ENCODE measurements at regions not wholly inside any gene's neighbourhood (a gene's known extent, or its start where the extent isn't known, plus 50 kb on each side); places are given as distances from the start of the nearest gene placed in this dataset.

- no peaks in the 10 kb centered on the region for H3K4me1 ChIP-seq
- no peak overlapping the region for H3K27ac ChIP-seq
- no peaks in the 10 kb centered on the region for H3K27me3 ChIP-seq
- no peak overlapping the region for H3K4me3 ChIP-seq
- intact Hi-C loops (cut with DNase I), result no loop called here
- no peak for TF ChIP-seq CTCF (IDR thresholded peaks at IDR 0.05)
- TF ChIP-seq POLR2A (IDR thresholded peaks at IDR 0.05), result no peak
- H3K36me3 ChIP-seq (replicated peaks in 1 of 2; ENCODE audit: insufficient read depth in 1 of 2, low read depth in 2 of 2), result no peaks in the 10 kb centered on the region
- ATAC-seq (peak; percentile 27), DNase-seq (peak in 1 of 4 donors; percentile 6)
- no peaks in the 10 kb centered on the region for H3K9me3 ChIP-seq
- 12 to 18% methylated on average over 3 of the region's 3 CpGs for WGBS, 2 donors
Observed at GRCh38 chr9:17859228-17859627, 280.4 kb downstream of the SH3GL2 start.

GRCh38 chr9:17859987-17860386 lies 281.1 kb downstream of the SH3GL2 start:
- Histone ChIP-seq H3K27ac (no peak overlapping the region), H3K9me3 (no peaks in the 10 kb centered on the region), H3K4me3 (no peak overlapping the region), H3K4me1 (no peaks in the 10 kb centered on the region), H3K36me3 (replicated peaks in 1 of 2; ENCODE audit: insufficient read depth in 1 of 2, low read depth in 2 of 2) (no peaks in the 10 kb centered on the region), H3K27me3 (no peaks in the 10 kb centered on the region)
- no peak for ATAC-seq
- DNase-seq, result no peak
- intact Hi-C loops (cut with DNase I), result no loop called here
- TF ChIP-seq CTCF (IDR thresholded peaks at IDR 0.05) (no peak), POLR2A (IDR thresholded peaks at IDR 0.05) (no peak)
- 62 to 70% methylated on average over 4 of the region's 4 CpGs for WGBS, 2 donors

- intact Hi-C loops (cut with DNase I), result no loop called here
- no peak for DNase-seq
- no peak overlapping the region for H3K4me3 ChIP-seq
- H3K27me3 ChIP-seq, result no peaks in the 10 kb centered on the region
- H3K9me3 ChIP-seq, result no peaks in the 10 kb centered on the region
- no peak for TF ChIP-seq POLR2A (IDR thresholded peaks at IDR 0.05)
- TF ChIP-seq CTCF (IDR thresholded peaks at IDR 0.05), result no peak
- no peaks in the 10 kb centered on the region for H3K4me1 ChIP-seq
- ATAC-seq, result no peak
- no peaks in the 10 kb centered on the region for H3K36me3 ChIP-seq (replicated peaks in 1 of 2; ENCODE audit: insufficient read depth in 1 of 2, low read depth in 2 of 2)
- H3K27ac ChIP-seq, result no peak overlapping the region
- WGBS, 2 donors, result 36 to 62% methylated on average over 3 to 4 of the region's 4 CpGs
Observed at GRCh38 chr9:17862101-17862500, 283.2 kb downstream of the SH3GL2 start.

- Histone ChIP-seq H3K27me3 (no peaks in the 10 kb centered on the region), H3K4me3 (no peak overlapping the region), H3K27ac (no peak overlapping the region), H3K36me3 (replicated peaks in 1 of 2; ENCODE audit: insufficient read depth in 1 of 2, low read depth in 2 of 2) (no peaks in the 10 kb centered on the region), H3K9me3 (no peaks in the 10 kb centered on the region), H3K4me1 (no peaks in the 10 kb centered on the region)
- intact Hi-C loops (cut with DNase I), result no loop called here
- 76 to 87% methylated on average over 4 of the region's 4 CpGs for WGBS, 2 donors
- TF ChIP-seq CTCF (IDR thresholded peaks at IDR 0.05), result no peak
- no peak for TF ChIP-seq POLR2A (IDR thresholded peaks at IDR 0.05)
- no peak for DNase-seq
- ATAC-seq, result no peak
Observed at GRCh38 chr9:17862629-17863028, 283.8 kb downstream of the SH3GL2 start.

- TF ChIP-seq POLR2A (IDR thresholded peaks at IDR 0.05), result no peak
- no peak for TF ChIP-seq CTCF (IDR thresholded peaks at IDR 0.05)
- Histone ChIP-seq H3K4me3 (no peak overlapping the region), H3K27me3 (no peaks in the 10 kb centered on the region), H3K36me3 (replicated peaks in 1 of 2; ENCODE audit: insufficient read depth in 1 of 2, low read depth in 2 of 2) (no peaks in the 10 kb centered on the region), H3K4me1 (no peaks in the 10 kb centered on the region), H3K27ac (no peak overlapping the region), H3K9me3 (no peaks in the 10 kb centered on the region)
- 51 to 66% methylated on average over 4 of the region's 4 CpGs for WGBS, 2 donors
- DNase-seq, result no peak
- intact Hi-C loops (cut with DNase I), result no loop called here
- no peak for ATAC-seq
Observed at GRCh38 chr9:17863213-17863883, 284.5 kb downstream of the SH3GL2 start.
